AG09319 (cell line): ENCODE measurements at regions not wholly inside any gene's neighbourhood (a gene's known extent, or its start where the extent isn't known, plus 50 kb on each side); places are given as distances from the start of the nearest gene placed in this dataset.
A peak's percentile ranks its signal among the peaks of the same experiment; 100 is the strongest.

Source experiments
- DNase-seq: peaks from one replicate; pipeline ENCODE4 v3.0.0-alpha.2; 2010; ENCODE audit warnings: low read depth; ENCODE audit errors: extremely low read depth
- CTCF ChIP-seq: IDR thresholded peaks from 2 replicates; pipeline ENCODE4 v1.5.1; 2011; ENCODE audit warnings: low read depth, mild to moderate bottlenecking, inconsistent platforms, low read length, moderate library complexity

GRCh38 chr5:104429911-104430310 lies 867.3 kb upstream of the NUDT12 start:
- no peak for TF ChIP-seq CTCF
- no peak for DNase-seq

- no peak for DNase-seq
- TF ChIP-seq CTCF, result no peak
Observed at GRCh38 chr5:104421431-104421830, 858.8 kb upstream of the NUDT12 start.

- no peak for TF ChIP-seq CTCF
Observed at GRCh38 chr5:104418056-104418455, 855.5 kb upstream of the NUDT12 start.

GRCh38 chr5:104412649-104413240 lies 850.2 kb upstream of the NUDT12 start:
- no peak for DNase-seq
- TF ChIP-seq CTCF, result peak; percentile 41

More at GRCh38 chr5:104418056-104418455, 855.5 kb upstream of the NUDT12 start:
- no peak for DNase-seq

- no peak for TF ChIP-seq CTCF
- no peak for DNase-seq
Observed at GRCh38 chr5:104400941-104401340, 838.4 kb upstream of the NUDT12 start.

GRCh38 chr5:104385906-104386305 lies 823.3 kb upstream of the NUDT12 start:
- TF ChIP-seq CTCF, result no peak
- DNase-seq, result no peak

- no peak for TF ChIP-seq CTCF
- DNase-seq, result no peak
Observed at GRCh38 chr5:104375345-104375744, 812.8 kb upstream of the NUDT12 start.
